PC-9 (cell line): ENCODE measurements at regions not wholly inside any gene's neighbourhood (a gene's known extent, or its start where the extent isn't known, plus 50 kb on each side); places are given as distances from the start of the nearest gene placed in this dataset.

ENCODE experiments used
- EZH2 ChIP-seq: fragments of 200-600 bp; sonication (generic); IDR thresholded peaks from 2 replicates; pipeline ENCODE4 v1.8.0; 2017; ENCODE audit warnings: antibody characterized with exemption, low read depth
- TF ChIP-seq, protein P1 (sequence below): fragments of 200-600 bp; sonication (generic); conservative IDR thresholded peaks from 2 replicates; pipeline ENCODE4 v1.6.1; 2017; ENCODE audit warnings: mixed run types, antibody characterized with exemption, mild to moderate bottlenecking, moderate library complexity

DNA sequence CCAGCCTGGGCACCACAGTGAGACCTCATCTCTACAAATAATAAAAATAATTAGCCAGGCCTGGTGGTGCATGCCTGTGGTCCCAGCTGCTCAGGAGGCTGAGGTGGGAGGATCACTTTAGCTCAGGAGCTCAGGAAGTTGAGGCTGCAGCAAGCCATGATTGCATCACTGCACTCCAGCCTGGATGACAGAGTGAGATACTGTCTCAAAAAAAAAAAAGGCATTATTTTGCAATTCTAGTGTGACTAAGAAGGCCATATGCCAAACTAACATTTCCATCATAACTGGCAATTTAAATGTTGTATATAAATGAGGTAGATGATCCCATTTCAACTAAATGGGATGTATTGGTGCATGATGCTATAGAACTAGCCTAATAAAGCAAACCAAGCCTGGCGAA is 632.8 kb upstream of the KLF12 start:
- TF ChIP-seq, protein P1, sequence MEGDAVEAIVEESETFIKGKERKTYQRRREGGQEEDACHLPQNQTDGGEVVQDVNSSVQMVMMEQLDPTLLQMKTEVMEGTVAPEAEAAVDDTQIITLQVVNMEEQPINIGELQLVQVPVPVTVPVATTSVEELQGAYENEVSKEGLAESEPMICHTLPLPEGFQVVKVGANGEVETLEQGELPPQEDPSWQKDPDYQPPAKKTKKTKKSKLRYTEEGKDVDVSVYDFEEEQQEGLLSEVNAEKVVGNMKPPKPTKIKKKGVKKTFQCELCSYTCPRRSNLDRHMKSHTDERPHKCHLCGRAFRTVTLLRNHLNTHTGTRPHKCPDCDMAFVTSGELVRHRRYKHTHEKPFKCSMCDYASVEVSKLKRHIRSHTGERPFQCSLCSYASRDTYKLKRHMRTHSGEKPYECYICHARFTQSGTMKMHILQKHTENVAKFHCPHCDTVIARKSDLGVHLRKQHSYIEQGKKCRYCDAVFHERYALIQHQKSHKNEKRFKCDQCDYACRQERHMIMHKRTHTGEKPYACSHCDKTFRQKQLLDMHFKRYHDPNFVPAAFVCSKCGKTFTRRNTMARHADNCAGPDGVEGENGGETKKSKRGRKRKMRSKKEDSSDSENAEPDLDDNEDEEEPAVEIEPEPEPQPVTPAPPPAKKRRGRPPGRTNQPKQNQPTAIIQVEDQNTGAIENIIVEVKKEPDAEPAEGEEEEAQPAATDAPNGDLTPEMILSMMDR = no peak
- no peak for TF ChIP-seq EZH2
